GM18909 (cell line): ENCODE measurements at regions not wholly inside any gene's neighbourhood (a gene's known extent, or its start where the extent isn't known, plus 50 kb on each side); places are given as distances from the start of the nearest gene placed in this dataset.

Source experiments
- ATAC-seq: cut with Tn5 transposase; IDR thresholded peaks from one replicate; pipeline ENCODE4 v1.9.1; 2021; ENCODE audit warnings: mild to moderate bottlenecking; ENCODE audit not compliant: unreplicated experiment, poor library complexity

GRCh38 chr5:96015709-96016108 is 54.1 kb upstream of the ELL2 start:
- no peak for ATAC-seq

GRCh38 chr5:96014395-96014794 is 52.7 kb upstream of the ELL2 start:
- ATAC-seq: no peak

DNA sequence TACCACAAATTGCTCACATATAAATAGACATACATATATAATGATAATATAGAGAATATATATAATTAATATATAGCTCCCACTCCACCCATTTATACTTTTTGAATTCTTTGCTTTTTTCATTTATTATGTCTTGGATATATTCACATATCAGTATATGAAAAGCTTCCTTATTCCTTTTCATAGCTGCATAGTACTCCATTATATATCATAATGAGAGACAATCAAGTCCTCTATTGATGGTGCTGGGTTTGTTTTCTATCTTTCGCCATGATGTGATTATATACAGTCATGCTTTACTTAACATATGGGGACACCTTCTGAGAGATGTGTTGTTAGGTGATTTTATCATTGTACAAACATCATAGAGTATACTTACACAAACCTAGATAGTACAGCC is 51.6 kb upstream of the ELL2 start:
- no peak for ATAC-seq

DNA sequence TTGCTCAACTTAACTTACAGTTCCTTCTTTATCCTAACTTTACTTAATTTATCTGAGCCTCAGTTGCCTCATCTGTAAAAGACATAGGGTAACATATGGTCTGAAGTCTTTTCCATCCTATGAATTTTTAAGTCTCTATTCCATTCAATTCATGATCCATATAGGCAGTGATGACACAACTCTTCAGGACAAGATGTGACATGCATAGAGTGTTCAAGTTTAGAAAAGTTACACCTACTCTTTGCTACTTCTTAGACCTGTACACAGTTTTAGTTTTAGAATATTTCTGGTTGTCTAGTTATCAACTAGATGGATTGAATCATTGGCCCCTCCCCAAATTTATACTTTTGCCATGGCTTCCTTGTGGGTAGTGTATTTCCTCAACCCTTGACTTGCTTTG is 50.7 kb upstream of the ELL2 start:
- no peak for ATAC-seq
